Tibial artery (tissue), 4 donors: ENCODE measurements at regions not wholly inside any gene's neighbourhood (a gene's known extent, or its start where the extent isn't known, plus 50 kb on each side); places are given as distances from the start of the nearest gene placed in this dataset.

Experiments
- DNase-seq, 2 donors: peaks; one replicate each; pipeline ENCODE4 v3.0.0-alpha.2; 2019
- H3K27ac ChIP-seq, 2 donors: fragments of 200-600 bp; sonication (generic) in 1 of 2; 1 replicate in 1 of 2; 2 replicates in 1 of 2; pipeline ENCODE4 v1.5.1; 2018 to 2019; ENCODE audit warnings: mild to moderate bottlenecking in 1 of 2
- H3K27me3 ChIP-seq, 2 donors: fragments of 200-600 bp; sonication (generic) in 1 of 2; one replicate each; pipeline versions ENCODE4 v1.5.1 to v1.6.0; 2016 to 2019
- H3K36me3 ChIP-seq, 3 donors: fragments of 200-600 bp; sonication (generic) in 2 of 3; one replicate each; pipeline ENCODE4 v1.5.1; 2016 to 2019; ENCODE audit warnings: mild to moderate bottlenecking in 2 of 3
- H3K4me1 ChIP-seq, 4 donors: fragments of 200-600 bp; sonication (generic) in 2 of 4; 1 replicate in 3 of 4; 2 replicates in 1 of 4; pipeline ENCODE4 v1.5.1; 2016 to 2019
- H3K4me3 ChIP-seq, 2 donors: fragments of 200-600 bp; sonication (generic) in 1 of 2; 1 replicate in 1 of 2; 2 replicates in 1 of 2; pipeline ENCODE4 v1.5.1; 2018 to 2019; ENCODE audit warnings: mild to moderate bottlenecking in 2 of 2
- H3K9me3 ChIP-seq, 3 donors: fragments of 200-600 bp; sonication (generic) in 1 of 3; one replicate each; pipeline ENCODE4 v1.5.1; 2016 to 2019
- CTCF ChIP-seq, 2 experiments: fragments of 200-600 bp in 1 of 2; fragments of 450-650 bp in 1 of 2; IDR thresholded peaks; one replicate each; pipeline ENCODE4 v1.5.1; 2017 to 2019; ENCODE audit warnings: antibody characterized with exemption in 2 of 2, mild to moderate bottlenecking in 1 of 2, moderate library complexity in 1 of 2
- intact Hi-C: fragments of 100-400 bp; cut with DNase I; formaldehyde crosslinking; loops from one replicate; pipeline ENCODE4 v1.15.0; 2023; ENCODE audit warnings: low total_unique reads

GRCh38 chr11:88231894-88232482 lies 56.7 kb upstream of the RAB38 start:
- H3K27ac ChIP-seq, result no peak overlapping the region
- no peaks in the 10 kb centered on the region for H3K4me1 ChIP-seq
- peak; percentile 49 to 55 for TF ChIP-seq CTCF (IDR thresholded peaks at IDR 0.05)
- intact Hi-C loops, result no loop called here
- no peaks in the 10 kb centered on the region for H3K27me3 ChIP-seq
- peaks cover 0 to 28% (median 4%) of the 10 kb centered on the region in 3 donors for H3K9me3 ChIP-seq
- H3K4me3 ChIP-seq, result no peak overlapping the region
- H3K36me3 ChIP-seq, result no peaks in the 10 kb centered on the region
- no peak for DNase-seq

GRCh38 chr11:88229303-88229702 lies 54.1 kb upstream of the RAB38 start:
- intact Hi-C loops, result no loop called here
- H3K4me3 ChIP-seq, result no peak overlapping the region
- H3K4me1 ChIP-seq, result no peaks in the 10 kb centered on the region
- no peaks in the 10 kb centered on the region for H3K36me3 ChIP-seq
- no peaks in the 10 kb centered on the region for H3K27me3 ChIP-seq
- H3K27ac ChIP-seq, result no peak overlapping the region
- no peak for DNase-seq
- H3K9me3 ChIP-seq, result peaks cover 0 to 36% (median 7%) of the 10 kb centered on the region in 3 donors
- no peak for TF ChIP-seq CTCF (IDR thresholded peaks at IDR 0.05)
